DMS79 treated with DMSO at 0.1 percent for 48 hours (cell line): ENCODE measurements at regions not wholly inside any gene's neighbourhood (a gene's known extent, or its start where the extent isn't known, plus 50 kb on each side); places are given as distances from the start of the nearest gene placed in this dataset.
"Not testable (repeated sequence)": the region's sequence is repeated elsewhere in the genome, so short reads cannot be mapped to it uniquely, and the experiment has no call there.

ENCODE experiments used
- DNase-seq: peaks from one replicate; lab custom pipeline; 2025; lab: John Stamatoyannopoulos, UW

- not testable (repeated sequence) for DNase-seq
Observed at GRCh38 chr3:39655718-39656117, 153.7 kb upstream of the MYRIP start.

GRCh38 chr3:39657075-39657474 lies 152.3 kb upstream of the MYRIP start:
- DNase-seq: no peak

DNA sequence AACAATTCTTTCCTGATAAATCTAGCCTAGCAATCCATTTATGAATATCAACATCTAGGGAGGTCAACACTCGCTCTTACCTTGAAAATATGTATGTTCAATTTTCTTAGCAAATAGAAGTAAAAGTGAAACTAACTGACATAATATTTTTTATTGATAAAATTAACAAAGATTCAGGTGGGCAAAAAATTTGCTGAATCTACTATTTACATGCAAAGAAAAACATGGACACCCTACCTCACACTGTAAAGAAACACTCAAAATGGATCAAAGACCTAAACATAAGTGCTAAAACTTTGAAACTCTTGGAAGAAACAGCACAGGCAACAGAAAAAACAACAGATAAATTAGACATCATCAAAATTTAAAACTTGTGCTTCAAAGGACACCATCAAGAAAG lies 151.6 kb upstream of the MYRIP start:
- DNase-seq: no peak

- no peak for DNase-seq
Observed at GRCh38 chr3:39664931-39665330, 144.5 kb upstream of the MYRIP start.

GRCh38 chr3:39665441-39665840 lies 144.0 kb upstream of the MYRIP start:
- no peak for DNase-seq

GRCh38 chr3:39668420-39668819 lies 141.0 kb upstream of the MYRIP start:
- DNase-seq: no peak

DNA sequence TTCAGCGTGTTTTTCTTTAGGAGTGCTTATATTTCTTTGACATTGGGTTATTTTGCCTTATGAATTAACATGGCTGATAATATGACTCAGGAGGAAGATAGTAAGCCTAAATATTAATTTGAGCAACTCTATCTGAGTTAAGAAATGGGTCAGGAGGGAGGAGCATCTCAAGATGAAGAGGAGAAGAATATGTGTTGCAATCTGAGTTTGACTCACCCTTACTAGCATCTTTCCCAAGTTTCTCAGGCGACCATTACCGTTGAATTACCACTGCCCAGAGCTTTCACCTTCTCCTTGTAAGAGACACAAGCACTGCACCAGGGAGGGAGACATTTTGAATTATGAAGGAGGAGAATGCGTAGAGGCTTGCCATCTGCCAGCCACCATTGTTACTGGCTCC lies 138.3 kb upstream of the MYRIP start:
- DNase-seq: no peak

DNA sequence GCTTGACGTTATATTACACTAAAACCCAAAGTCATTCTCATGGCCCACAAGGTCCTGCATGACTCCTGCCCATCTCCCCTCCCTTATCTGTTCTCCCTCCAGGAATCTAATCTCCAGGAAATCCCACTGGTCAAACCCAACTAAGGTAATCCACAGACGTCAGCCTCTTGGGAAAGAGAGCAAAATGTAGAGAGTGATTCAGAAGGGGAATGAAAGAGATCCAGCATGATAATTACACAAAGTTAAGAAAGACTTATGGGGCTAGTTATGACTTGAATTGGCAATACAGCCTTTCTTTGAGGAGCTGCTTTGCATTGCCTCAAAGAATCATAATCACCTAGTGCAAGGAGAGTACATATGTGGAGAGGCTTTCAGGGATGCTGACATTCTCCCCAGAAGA lies 137.8 kb upstream of the MYRIP start:
- no peak for DNase-seq

DNA sequence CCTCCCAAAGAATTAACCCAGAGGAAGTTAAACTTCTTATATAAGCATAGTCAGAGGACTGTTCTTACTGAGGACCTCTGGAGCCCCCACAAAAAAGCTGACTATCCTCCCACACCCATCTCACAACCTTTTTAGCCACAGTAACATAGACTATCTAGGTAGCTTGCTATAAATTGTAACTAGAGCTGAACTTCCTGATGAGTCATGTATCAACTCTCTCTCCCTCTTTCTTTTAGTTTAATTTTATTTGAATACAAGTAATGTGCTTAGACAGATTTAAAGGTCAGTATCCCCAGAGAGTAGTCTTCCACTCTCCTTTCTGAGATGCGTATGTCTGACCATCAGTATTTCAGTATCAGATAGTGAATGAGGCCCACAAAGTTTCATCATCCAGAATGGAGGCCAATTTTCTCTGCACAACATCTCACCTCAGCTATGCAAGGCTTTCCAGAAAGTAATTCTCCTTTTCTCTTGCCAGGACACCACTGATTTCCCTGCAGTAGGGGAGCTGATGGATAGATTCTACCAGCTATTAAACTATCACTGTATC lies 104.0 kb upstream of the MYRIP start:
- DNase-seq: no peak

DNA sequence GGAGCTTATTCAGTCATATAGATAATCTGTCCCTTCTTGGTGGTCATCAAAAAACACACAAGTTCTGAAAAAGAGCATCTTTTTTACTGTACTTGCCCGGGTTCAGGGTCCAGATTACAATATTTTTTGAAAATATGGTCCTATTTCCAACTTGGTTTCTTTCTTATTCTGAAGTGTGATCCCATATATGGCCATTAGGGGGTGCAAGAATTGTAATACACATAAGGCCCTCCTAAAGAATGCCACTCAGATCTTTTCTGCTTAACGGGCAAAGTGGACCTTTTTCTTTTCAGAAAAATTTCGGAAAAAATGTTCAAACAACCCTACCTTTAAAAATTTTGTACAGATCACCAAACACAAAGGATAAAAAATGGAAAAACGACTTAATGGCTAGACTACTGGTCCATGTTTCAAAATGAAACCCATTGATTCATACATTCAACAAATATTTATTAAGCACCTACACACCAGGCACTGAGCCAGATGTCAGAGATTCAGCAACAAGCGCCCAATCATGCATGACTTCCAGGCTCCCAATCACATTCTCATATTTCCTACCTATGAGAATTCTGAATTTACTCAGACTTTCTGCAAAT lies 102.0 kb upstream of the MYRIP start:
- no peak for DNase-seq

DNA sequence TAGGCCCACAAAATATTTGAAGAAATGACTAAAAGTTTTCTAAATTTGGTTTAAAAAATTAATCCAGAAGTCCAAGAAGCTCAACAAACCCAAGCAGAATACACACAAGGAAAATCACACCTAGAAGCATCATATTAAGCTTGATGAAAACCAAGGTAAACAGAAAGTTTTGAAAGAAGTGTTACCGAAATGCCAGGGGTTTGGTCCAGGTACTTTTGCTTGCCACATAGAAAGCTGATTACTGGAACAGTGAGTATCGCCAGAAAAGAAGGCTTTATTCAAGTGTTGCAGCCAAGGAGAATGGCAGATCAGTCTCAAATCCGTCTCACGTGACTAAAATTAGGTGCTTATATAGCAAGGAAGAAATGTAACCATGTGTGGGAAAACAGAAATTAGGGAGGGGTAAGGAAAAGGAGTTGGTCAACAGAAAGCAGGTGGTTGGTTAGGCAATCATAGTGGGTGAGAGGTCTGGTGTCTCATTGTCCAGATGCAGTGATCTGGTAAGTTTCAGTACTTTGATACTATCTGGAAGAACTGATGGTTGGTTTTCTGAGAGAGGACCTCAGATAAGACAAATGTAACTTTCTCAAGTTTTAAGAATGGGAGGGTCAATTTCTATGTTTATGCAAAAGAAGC lies 96.9 kb upstream of the MYRIP start:
- no peak for DNase-seq

- not testable (repeated sequence) for DNase-seq
Observed at GRCh38 chr3:39713341-39713740, 96.1 kb upstream of the MYRIP start.

DNA sequence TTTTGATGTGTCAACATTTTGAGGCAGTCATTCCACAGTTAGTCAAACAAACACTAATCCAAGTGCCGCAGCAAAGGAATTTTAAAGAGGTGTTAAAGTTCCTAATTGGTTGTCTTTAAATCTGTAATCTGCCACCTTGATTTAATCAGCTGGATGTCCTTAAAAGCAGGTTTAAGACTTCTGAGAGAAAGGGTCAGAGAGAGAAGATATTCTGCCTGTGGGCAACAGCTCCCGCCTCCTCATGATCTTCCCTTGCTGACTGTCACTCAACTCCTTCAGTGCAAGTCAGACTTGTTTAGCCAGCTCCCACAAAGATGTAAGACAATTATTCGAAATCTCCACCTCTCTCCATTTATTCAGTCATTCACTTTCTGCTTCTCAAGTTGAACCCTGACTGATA lies 92.6 kb upstream of the MYRIP start:
- no peak for DNase-seq

DNA sequence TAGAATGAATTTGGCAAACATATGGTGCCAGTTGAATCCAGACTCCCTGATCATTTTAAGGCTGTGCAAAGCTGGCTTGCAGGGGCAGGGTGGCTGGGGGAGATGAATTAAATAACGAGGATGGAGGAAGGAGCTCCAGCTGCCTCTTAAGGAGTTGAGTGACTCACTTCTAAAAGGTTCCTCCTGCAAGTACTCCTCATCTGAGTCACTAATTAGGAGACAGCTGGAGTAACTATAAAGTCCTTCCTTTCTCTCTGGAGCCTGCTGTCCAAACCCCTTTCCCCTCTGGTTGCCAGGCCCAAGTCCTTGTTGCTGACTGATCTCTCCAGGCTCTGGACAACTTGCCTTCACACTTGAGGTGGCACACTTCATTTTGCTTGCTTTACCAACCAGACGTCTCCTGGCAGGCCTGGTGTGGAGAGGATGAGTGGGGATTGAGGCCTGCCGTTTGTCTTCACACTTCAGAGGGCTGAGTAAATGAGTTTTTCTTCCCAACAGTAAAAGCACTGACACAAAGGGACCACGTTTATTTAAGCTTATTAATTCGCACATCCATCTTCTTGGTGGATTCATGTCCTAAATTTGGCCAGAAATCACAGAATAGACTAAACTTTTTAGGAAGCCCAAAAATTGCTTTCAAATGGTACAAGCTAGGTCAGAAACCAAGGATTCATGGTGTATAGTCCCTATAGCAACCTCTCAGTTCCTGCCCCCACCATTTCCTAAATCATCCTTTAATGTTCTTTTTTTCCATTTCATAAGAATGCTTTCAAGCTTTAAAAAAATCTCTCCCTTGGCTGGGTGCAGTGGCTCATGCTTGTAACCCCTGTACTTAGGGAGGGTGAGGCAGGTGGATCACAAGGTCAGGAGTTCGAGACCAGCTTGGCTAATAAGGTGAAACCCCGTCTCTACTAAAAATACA lies 90.5 kb upstream of the MYRIP start:
- DNase-seq: peak; percentile 19

GRCh38 chr3:39721076-39721475 lies 88.3 kb upstream of the MYRIP start:
- DNase-seq: no peak

DNA sequence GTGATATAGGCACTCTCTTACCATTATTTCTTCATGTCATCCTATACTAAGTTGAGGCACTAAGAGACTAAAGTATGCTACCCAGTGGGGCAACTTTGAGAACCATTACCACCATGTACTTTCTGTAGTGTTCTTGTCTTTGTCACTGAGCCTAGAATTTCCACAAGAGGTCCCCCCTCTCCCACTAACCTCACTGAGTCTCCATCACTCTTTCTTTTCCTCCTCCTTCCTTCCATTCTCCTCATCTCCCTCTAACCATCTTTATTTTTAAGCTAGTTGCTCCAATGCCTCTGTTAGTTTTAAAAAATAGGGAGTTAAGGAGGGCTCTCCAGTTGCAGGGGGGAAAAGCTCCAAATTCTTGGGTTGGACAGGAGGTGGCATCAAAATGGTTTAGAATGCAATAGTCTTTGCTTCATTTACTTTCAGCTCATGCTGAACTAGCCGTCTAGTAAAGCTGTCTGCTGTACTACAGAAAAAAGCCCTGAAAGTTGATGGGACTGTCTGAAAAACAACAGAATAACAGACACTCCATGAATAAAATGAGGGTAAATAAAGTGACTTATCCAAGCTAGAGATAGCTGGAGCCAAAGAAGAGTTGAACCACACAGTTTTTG lies 85.1 kb upstream of the MYRIP start:
- DNase-seq: no peak

GRCh38 chr3:39725321-39725720 lies 84.1 kb upstream of the MYRIP start:
- no peak for DNase-seq

GRCh38 chr3:39727415-39727814 lies 82.0 kb upstream of the MYRIP start:
- DNase-seq: no peak

GRCh38 chr3:39733804-39734203 lies 75.6 kb upstream of the MYRIP start:
- no peak for DNase-seq

DNA sequence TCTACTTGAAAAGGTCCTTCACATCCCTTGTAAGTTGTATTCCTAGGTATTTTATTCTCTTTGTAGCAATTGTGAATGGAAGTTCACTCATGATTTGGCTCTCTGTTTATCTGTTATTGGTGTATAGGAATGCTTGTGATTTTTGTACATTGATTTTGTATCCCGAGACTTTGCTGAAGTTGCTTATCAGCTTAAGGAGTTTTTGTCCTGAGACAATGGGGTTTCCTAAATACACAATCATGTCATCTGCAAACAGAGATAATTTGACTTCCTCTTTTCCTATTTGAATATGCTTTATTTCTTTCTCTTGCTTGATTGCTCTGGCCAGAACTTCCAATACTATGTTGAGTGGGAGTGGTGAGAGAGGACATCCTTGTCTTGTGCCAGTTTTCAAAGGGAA lies 69.8 kb upstream of the MYRIP start:
- DNase-seq: not testable (repeated sequence)

DNA sequence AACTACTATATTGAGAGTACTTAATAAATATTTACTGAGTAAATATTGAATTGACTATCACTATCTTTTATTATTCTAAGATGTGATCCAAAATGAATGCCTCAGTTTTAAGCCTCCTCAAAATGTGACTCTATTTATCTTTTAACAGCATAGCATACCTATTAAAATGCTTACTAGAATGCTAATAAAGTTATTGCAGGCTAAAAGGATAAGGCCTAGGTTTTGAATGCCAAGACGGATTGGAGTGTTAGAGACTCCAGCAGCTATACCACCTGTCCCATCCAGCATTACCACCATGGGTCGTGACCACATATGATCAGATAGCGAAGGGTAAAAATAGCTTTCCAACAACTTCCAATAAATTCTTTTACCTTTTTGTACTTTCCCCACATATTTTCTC lies 64.7 kb upstream of the MYRIP start:
- no peak for DNase-seq

DNA sequence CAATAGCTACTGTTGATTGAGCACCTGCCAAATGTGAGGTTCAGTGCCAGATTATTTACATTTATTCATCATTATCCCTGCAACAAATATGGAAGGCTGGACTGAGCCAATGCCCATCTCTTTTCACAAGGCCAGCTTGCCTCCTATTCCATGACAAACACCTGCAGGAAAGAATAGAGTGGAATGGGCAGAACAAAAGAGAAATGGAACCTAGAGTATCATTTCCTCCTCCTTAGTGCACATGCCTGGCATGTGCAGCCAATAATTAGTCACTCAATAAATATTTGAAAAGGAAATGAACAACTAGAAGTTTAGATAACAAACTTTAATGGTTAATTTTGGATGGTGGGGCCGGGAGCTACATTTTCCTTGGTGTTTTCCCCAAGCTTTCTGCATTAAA lies 61.4 kb upstream of the MYRIP start:
- no peak for DNase-seq
